ENCODE measurements at regions not wholly inside any gene's neighbourhood (a gene's known extent, or its start where the extent isn't known, plus 50 kb on each side); places are given as distances from the start of the nearest gene placed in this dataset.

DNA sequence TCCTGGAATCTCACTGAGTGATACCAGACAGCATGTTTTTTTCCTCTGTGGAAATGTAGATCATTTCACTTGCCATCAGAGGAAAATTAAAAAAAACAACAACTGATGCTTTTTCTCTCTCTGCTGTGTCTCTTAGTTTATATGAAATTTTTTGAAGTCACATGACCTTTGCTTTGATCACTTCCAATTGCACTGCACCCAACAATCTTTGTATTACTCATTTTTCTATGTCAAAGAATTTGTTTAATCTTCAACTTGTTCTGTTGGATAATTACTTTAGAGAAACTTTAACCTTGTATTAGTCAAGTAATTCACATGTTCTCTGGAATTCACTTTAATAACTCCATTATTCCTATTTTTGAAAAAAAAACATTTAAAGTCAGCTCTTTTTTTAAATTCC is 1452.7 kb upstream of the CDH8 start:
- Mint-ChIP-seq H3K27ac (no peak overlapping the region), H3K27me3 (no peaks in the 10 kb centered on the region), H3K9me3 (peaks cover 0 to 35% (median 20%) of the 10 kb centered on the region in 8 donors), H3K36me3 (no peaks in the 10 kb centered on the region), H3K4me1 (no peaks in the 10 kb centered on the region), H3K4me3 (no peak overlapping the region)
- no peak for DNase-seq
- Histone ChIP-seq H3K9me3 (ENCODE audit: control insufficient read depth in 1 of 2, low read length in 2 of 2) (peaks cover 0 to 11% of the 10 kb centered on the region in 2 donors), H3K4me1 (ENCODE audit: insufficient read depth, low read length) (no peaks in the 10 kb centered on the region), H3K27ac (ENCODE audit: low read depth, low read length) (no peak overlapping the region), H3K36me3 (ENCODE audit: insufficient read depth, low read length) (no peaks in the 10 kb centered on the region), H3K4me3 (ENCODE audit: low read length in 2 of 2) (no peak overlapping the region), H3K27me3 (ENCODE audit: insufficient read depth, low read length) (no peaks in the 10 kb centered on the region)
- ChIA-PET POLR2A (ENCODE audit: partially characterized antibody) (no interaction called here), CTCF (ENCODE audit: partially characterized antibody) (no interaction called here)
- intact Hi-C loops (cut with micrococcal nuclease) = no loop called here

DNA sequence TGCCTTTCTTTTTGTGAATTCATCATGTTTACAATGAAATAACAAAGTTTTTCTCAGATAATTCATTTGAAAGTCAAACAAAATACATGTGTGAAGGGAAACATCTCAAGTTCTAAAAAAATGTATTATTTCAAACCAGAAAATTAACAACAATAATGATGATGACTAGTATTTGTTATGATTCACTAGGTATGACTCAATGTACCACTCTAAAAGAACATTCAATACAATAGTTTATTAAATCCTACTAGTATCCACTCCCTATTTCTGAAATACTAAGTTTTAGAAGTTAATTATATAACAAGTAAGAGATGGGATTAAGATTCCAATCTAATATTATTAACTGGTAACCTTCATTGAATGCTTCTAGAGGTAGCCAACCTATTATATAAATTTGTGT is 1444.8 kb upstream of the CDH8 start:
- Histone ChIP-seq H3K9me3 (ENCODE audit: control insufficient read depth in 1 of 2, low read length in 2 of 2) (peaks cover 0 to 11% of the 10 kb centered on the region in 2 donors), H3K36me3 (ENCODE audit: insufficient read depth, low read length) (no peaks in the 10 kb centered on the region), H3K27me3 (ENCODE audit: insufficient read depth, low read length) (no peaks in the 10 kb centered on the region), H3K4me3 (ENCODE audit: low read length in 2 of 2) (no peak overlapping the region), H3K27ac (ENCODE audit: low read depth, low read length) (no peak overlapping the region), H3K4me1 (ENCODE audit: insufficient read depth, low read length) (no peaks in the 10 kb centered on the region)
- H3K4me1 Mint-ChIP-seq = no peaks in the 10 kb centered on the region
- intact Hi-C loops (cut with micrococcal nuclease) = no loop called here
- H3K27ac Mint-ChIP-seq = no peak overlapping the region
- H3K36me3 Mint-ChIP-seq = no peaks in the 10 kb centered on the region
- DNase-seq = no peak
- H3K4me3 Mint-ChIP-seq = no peak overlapping the region
- H3K9me3 Mint-ChIP-seq = peaks cover under 1 to 26% (median 18%) of the 10 kb centered on the region in 8 donors
- no peaks in the 10 kb centered on the region for H3K27me3 Mint-ChIP-seq
- ChIA-PET CTCF (ENCODE audit: partially characterized antibody) (no interaction called here), POLR2A (ENCODE audit: partially characterized antibody) (no interaction called here)

DNA sequence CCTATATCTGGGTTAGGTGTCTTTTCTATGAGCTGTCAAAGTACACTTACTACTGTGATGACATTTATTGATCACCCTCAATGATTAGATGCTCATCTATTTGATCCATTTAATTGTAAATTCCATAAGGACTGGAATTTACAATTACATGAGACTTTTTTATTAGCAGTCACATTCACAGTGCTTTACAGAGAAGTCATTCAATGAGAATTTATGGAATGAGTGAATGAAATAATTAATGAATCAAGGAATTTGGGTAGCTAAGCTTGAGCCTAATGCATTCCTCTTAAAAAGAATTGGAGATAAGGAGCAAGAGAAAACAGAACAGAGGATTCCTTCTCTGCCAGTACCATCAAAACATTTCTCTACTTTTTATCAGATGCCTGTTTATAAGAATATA is 1437.5 kb upstream of the CDH8 start:
- Mint-ChIP-seq H3K4me1 (no peaks in the 10 kb centered on the region), H3K9me3 (peaks cover 2 to 31% (median 22%) of the 10 kb centered on the region in 8 donors)

DNA sequence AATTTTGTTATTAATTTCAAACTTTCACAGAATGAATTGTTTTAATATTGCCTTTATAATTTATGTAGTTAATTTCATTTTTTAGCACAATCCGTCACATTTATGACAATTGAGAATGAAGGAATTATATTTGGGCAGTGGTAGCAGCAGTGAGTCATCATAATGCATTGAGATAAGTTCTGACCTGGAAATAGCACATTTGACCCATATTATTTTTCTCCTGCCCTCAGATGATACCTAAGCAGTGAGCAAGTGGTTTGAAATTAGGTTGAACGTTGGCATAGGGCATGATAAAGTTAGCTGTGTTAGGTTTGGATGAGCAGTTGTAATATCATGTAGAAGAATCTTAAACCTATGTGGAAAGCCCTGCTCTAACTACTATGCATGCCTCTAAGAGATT is 1431.3 kb upstream of the CDH8 start:
- no peaks in the 10 kb centered on the region for H3K4me1 Mint-ChIP-seq
- CTCF ChIA-PET (ENCODE audit: partially characterized antibody) = no interaction called here

More for the DNA sequence above, 1437.5 kb upstream of the CDH8 start:
- POLR2A ChIA-PET (ENCODE audit: partially characterized antibody) = no interaction called here
- no peak overlapping the region for H3K4me3 Mint-ChIP-seq
- no peaks in the 10 kb centered on the region for H3K27me3 Mint-ChIP-seq
- no peak overlapping the region for H3K27ac Mint-ChIP-seq
- no peak overlapping the region for H3K4me3 ChIP-seq (ENCODE audit: low read length in 2 of 2)
- H3K9me3 ChIP-seq (ENCODE audit: control insufficient read depth in 1 of 2, low read length in 2 of 2) = no peaks in the 10 kb centered on the region
- no peaks in the 10 kb centered on the region for H3K27me3 ChIP-seq (ENCODE audit: insufficient read depth, low read length)
- no peak overlapping the region for H3K27ac ChIP-seq (ENCODE audit: low read depth, low read length)
- H3K36me3 ChIP-seq (ENCODE audit: insufficient read depth, low read length) = no peaks in the 10 kb centered on the region
- no peak for DNase-seq
- no peaks in the 10 kb centered on the region for H3K36me3 Mint-ChIP-seq
- CTCF ChIA-PET (ENCODE audit: partially characterized antibody) = no interaction called here
- intact Hi-C loops (cut with micrococcal nuclease) = no loop called here
- no peaks in the 10 kb centered on the region for H3K4me1 ChIP-seq (ENCODE audit: insufficient read depth, low read length)

DNA sequence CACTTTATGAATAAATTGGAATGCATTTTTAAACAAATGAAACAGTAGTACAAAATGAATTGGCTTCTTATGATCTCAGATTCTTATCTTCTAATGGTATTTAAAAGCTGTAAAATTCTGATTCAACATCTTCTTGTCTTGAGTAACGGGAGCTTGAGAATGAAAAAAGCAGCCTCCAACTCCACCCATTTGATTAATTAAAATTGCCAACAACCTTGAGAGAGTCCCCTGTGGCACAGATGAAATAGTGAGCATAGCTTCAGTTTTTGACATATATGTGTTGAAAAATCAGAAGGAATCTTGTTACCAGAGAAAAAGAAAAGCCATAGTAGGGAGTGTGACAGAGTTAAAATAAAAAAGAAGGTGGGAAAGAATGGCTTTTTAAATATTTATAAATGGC is 1426.1 kb upstream of the CDH8 start:
- no peak overlapping the region for H3K4me3 ChIP-seq (ENCODE audit: low read length in 2 of 2)
- ChIA-PET CTCF (ENCODE audit: partially characterized antibody) (no interaction called here), POLR2A (ENCODE audit: partially characterized antibody) (no interaction called here)
- Mint-ChIP-seq H3K27me3 (no peaks in the 10 kb centered on the region), H3K4me3 (no peak overlapping the region), H3K36me3 (no peaks in the 10 kb centered on the region), H3K27ac (no peak overlapping the region), H3K9me3 (peaks cover 6 to 48% (median 25%) of the 10 kb centered on the region in 8 donors), H3K4me1 (no peaks in the 10 kb centered on the region)
- H3K9me3 ChIP-seq (ENCODE audit: control insufficient read depth in 1 of 2, low read length in 2 of 2) = no peaks in the 10 kb centered on the region
- H3K36me3 ChIP-seq (ENCODE audit: insufficient read depth, low read length) = no peaks in the 10 kb centered on the region
- no peaks in the 10 kb centered on the region for H3K4me1 ChIP-seq (ENCODE audit: insufficient read depth, low read length)
- H3K27me3 ChIP-seq (ENCODE audit: insufficient read depth, low read length) = no peaks in the 10 kb centered on the region
- intact Hi-C loops (cut with micrococcal nuclease) = no loop called here
- no peak for DNase-seq
- H3K27ac ChIP-seq (ENCODE audit: low read depth, low read length) = no peak overlapping the region

More for the DNA sequence above, 1431.3 kb upstream of the CDH8 start:
- intact Hi-C loops (cut with micrococcal nuclease) = no loop called here
- Mint-ChIP-seq H3K9me3 (peaks cover 6 to 55% (median 28%) of the 10 kb centered on the region in 8 donors), H3K4me3 (no peak overlapping the region), H3K27me3 (no peaks in the 10 kb centered on the region), H3K27ac (no peak overlapping the region), H3K36me3 (no peaks in the 10 kb centered on the region)
- no peaks in the 10 kb centered on the region for H3K9me3 ChIP-seq (ENCODE audit: control insufficient read depth in 1 of 2, low read length in 2 of 2)
- POLR2A ChIA-PET (ENCODE audit: partially characterized antibody) = no interaction called here
- no peaks in the 10 kb centered on the region for H3K4me1 ChIP-seq (ENCODE audit: insufficient read depth, low read length)
- no peak for DNase-seq
- no peak overlapping the region for H3K27ac ChIP-seq (ENCODE audit: low read depth, low read length)
- H3K4me3 ChIP-seq (ENCODE audit: low read length in 2 of 2) = no peak overlapping the region
- no peaks in the 10 kb centered on the region for H3K27me3 ChIP-seq (ENCODE audit: insufficient read depth, low read length)
- H3K36me3 ChIP-seq (ENCODE audit: insufficient read depth, low read length) = no peaks in the 10 kb centered on the region

DNA sequence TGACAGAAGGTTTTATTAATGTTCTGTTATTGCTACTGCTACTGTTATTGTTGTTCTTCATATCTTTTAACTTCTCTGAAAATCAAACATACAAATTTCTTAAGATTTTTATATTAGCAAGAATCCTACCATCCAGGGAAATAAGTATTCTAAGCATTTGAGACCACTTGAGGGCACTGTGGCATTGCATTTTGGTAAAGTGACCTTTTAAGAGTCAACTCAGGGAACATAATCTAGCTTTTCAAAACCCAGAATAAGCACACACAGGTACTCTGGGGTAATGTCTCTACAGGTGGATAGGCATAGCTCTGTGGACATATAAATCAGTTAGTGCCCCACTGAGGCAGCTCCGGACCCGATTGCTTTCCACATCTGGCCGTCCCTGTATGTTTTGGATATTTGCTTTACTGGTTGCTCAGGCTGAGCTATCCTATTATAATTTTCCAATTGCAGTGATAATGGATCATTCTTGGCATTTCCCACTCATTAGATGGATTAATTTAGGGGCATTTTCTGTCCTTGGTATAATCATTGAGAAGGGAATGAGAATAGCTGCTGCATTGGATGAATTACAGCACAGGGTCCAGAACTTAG is 1425.1 kb upstream of the CDH8 start:
- no peaks in the 10 kb centered on the region for H3K27me3 Mint-ChIP-seq
- ChIA-PET CTCF (ENCODE audit: partially characterized antibody) (no interaction called here), POLR2A (ENCODE audit: partially characterized antibody) (no interaction called here)
- H3K36me3 Mint-ChIP-seq = no peaks in the 10 kb centered on the region
- no peaks in the 10 kb centered on the region for H3K36me3 ChIP-seq (ENCODE audit: insufficient read depth, low read length)
- peaks cover 6 to 49% (median 25%) of the 10 kb centered on the region in 8 donors for H3K9me3 Mint-ChIP-seq
- no peaks in the 10 kb centered on the region for H3K9me3 ChIP-seq (ENCODE audit: control insufficient read depth in 1 of 2, low read length in 2 of 2)
- no peaks in the 10 kb centered on the region for H3K4me1 ChIP-seq (ENCODE audit: insufficient read depth, low read length)
- H3K27me3 ChIP-seq (ENCODE audit: insufficient read depth, low read length) = no peaks in the 10 kb centered on the region
- H3K4me3 Mint-ChIP-seq = no peak overlapping the region
- intact Hi-C loops (cut with micrococcal nuclease) = no loop called here
- H3K27ac ChIP-seq (ENCODE audit: low read depth, low read length) = no peak overlapping the region
- no peaks in the 10 kb centered on the region for H3K4me1 Mint-ChIP-seq
- no peak overlapping the region for H3K27ac Mint-ChIP-seq
- H3K4me3 ChIP-seq (ENCODE audit: low read length in 2 of 2) = no peak overlapping the region
- DNase-seq = no peak

DNA sequence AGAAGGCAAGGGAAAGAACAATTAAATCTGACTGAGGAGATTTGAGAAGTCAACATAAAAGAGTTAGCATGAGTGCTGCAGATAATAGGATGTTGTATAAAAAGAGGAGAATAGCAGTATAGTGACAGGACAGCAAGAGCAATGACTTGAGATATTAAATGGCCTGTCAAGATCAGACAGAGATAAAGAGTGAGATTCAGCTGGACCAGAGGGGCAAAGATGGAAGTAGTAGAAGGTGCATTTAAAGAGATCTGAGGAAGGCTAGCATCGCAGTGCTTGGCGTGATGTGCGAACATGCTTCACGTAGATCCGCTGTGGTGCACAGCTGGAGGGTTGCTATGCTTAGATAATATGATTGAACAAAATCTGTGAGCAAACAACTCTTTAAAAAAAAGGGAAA is 1422.6 kb upstream of the CDH8 start:
- Mint-ChIP-seq H3K36me3 (no peaks in the 10 kb centered on the region), H3K27ac (no peak overlapping the region), H3K27me3 (no peaks in the 10 kb centered on the region), H3K4me3 (no peak overlapping the region), H3K4me1 (no peaks in the 10 kb centered on the region), H3K9me3 (peaks cover 6 to 35% (median 21%) of the 10 kb centered on the region in 8 donors)
- H3K27ac ChIP-seq (ENCODE audit: low read depth, low read length) = no peak overlapping the region
- intact Hi-C loops (cut with micrococcal nuclease) = no loop called here
- no peak for DNase-seq
- H3K9me3 ChIP-seq (ENCODE audit: control insufficient read depth in 1 of 2, low read length in 2 of 2) = no peaks in the 10 kb centered on the region
- no peaks in the 10 kb centered on the region for H3K27me3 ChIP-seq (ENCODE audit: insufficient read depth, low read length)
- H3K4me1 ChIP-seq (ENCODE audit: insufficient read depth, low read length) = no peaks in the 10 kb centered on the region
- no peak overlapping the region for H3K4me3 ChIP-seq (ENCODE audit: low read length in 2 of 2)
- ChIA-PET POLR2A (ENCODE audit: partially characterized antibody) (no interaction called here), CTCF (ENCODE audit: partially characterized antibody) (no interaction called here)
- H3K36me3 ChIP-seq (ENCODE audit: insufficient read depth, low read length) = no peaks in the 10 kb centered on the region

DNA sequence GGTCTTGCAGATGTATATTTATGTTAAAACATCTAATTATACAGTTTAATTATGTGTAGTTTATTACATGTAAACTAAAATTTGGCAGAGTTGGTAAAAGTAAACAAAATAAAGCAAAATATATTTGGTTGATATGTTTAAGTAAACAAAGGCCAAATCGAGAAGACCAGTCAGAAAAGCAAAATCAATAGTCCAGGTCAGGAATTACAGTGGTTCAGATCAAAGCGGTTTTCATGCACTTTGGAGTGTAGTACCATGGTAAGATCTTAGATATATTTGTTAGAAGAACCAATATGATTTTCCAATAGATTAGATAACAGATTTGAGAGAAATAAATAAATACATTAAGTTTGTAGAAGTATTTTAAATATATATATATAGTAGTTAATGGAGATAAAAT is 1421.6 kb upstream of the CDH8 start:
- no peak overlapping the region for H3K27ac Mint-ChIP-seq
- DNase-seq = no peak
- CTCF ChIA-PET (ENCODE audit: partially characterized antibody) = no interaction called here
- no peaks in the 10 kb centered on the region for H3K27me3 ChIP-seq (ENCODE audit: insufficient read depth, low read length)
- POLR2A ChIA-PET (ENCODE audit: partially characterized antibody) = no interaction called here
- H3K4me1 ChIP-seq (ENCODE audit: insufficient read depth, low read length) = no peaks in the 10 kb centered on the region
- H3K9me3 ChIP-seq (ENCODE audit: control insufficient read depth in 1 of 2, low read length in 2 of 2) = no peaks in the 10 kb centered on the region
- no peak overlapping the region for H3K4me3 Mint-ChIP-seq
- H3K36me3 Mint-ChIP-seq = no peaks in the 10 kb centered on the region
- no peak overlapping the region for H3K4me3 ChIP-seq (ENCODE audit: low read length in 2 of 2)
- peaks cover 3 to 34% (median 21%) of the 10 kb centered on the region in 8 donors for H3K9me3 Mint-ChIP-seq
- no peaks in the 10 kb centered on the region for H3K4me1 Mint-ChIP-seq
- intact Hi-C loops (cut with micrococcal nuclease) = no loop called here
- no peaks in the 10 kb centered on the region for H3K27me3 Mint-ChIP-seq
- no peaks in the 10 kb centered on the region for H3K36me3 ChIP-seq (ENCODE audit: insufficient read depth, low read length)
- no peak overlapping the region for H3K27ac ChIP-seq (ENCODE audit: low read depth, low read length)
